Fibroblast of lung (primary cell): ENCODE measurements at regions not wholly inside any gene's neighbourhood (a gene's known extent, or its start where the extent isn't known, plus 50 kb on each side); places are given as distances from the start of the nearest gene placed in this dataset.

Experiments
- DNase-seq, 2 donors: peaks; one replicate each; pipeline versions ENCODE4 v3.0.0 to v3.0.0-alpha.2; 2010; ENCODE audit warnings: low read depth in 2 of 2
- H2AFZ ChIP-seq: 2 replicates; pipeline ENCODE4 v1.5.1; 2012; ENCODE audit warnings: low read length, control low read depth, inconsistent platforms
- H3K27ac ChIP-seq: 2 replicates; pipeline ENCODE4 v1.5.1; 2011; ENCODE audit warnings: low read length, control low read depth; ENCODE audit not compliant: insufficient read depth
- H3K27me3 ChIP-seq: 2 replicates; pipeline ENCODE4 v1.5.1; 2011; ENCODE audit warnings: mild to moderate bottlenecking, low read length; ENCODE audit not compliant: control insufficient read depth, insufficient read depth
- H3K36me3 ChIP-seq: 2 replicates; pipeline ENCODE4 v1.5.1; 2011; ENCODE audit warnings: low read length; ENCODE audit not compliant: control insufficient read depth, insufficient read depth
- H3K4me1 ChIP-seq: 2 replicates; pipeline ENCODE4 v1.5.1; 2011; ENCODE audit warnings: low read length; ENCODE audit not compliant: control insufficient read depth, insufficient read depth; ENCODE audit errors: extremely low read depth
- H3K4me2 ChIP-seq: 2 replicates; pipeline ENCODE4 v1.5.1; 2011; ENCODE audit warnings: low read length, control low read depth; ENCODE audit not compliant: insufficient read depth; ENCODE audit errors: extremely low read depth
- H3K4me3 ChIP-seq, 4 experiments: fragments of 200-600 bp in 1 of 4; sonication (generic) in 1 of 4; replicated peaks in 1 of 4; 2 replicates each; pipeline ENCODE4 v1.5.1; 2011 to 2016; ENCODE audit warnings: low read length in 4 of 4, low read depth in 3 of 4, mild to moderate bottlenecking in 3 of 4, control low read depth in 2 of 4, inconsistent platforms in 1 of 4, mixed read lengths in 1 of 4; ENCODE audit not compliant: insufficient read depth in 1 of 4; ENCODE audit errors: control extremely low read depth in 1 of 4
- H3K79me2 ChIP-seq: 2 replicates; pipeline ENCODE4 v1.5.1; 2012; ENCODE audit warnings: mild to moderate bottlenecking, low read length, inconsistent platforms; ENCODE audit not compliant: control insufficient read depth, insufficient read depth
- H3K9ac ChIP-seq: 2 replicates; pipeline ENCODE4 v1.5.1; 2011; ENCODE audit warnings: mild to moderate bottlenecking, low read length, control low read depth; ENCODE audit not compliant: insufficient read depth
- H3K9me3 ChIP-seq: 2 replicates; pipeline ENCODE4 v1.5.1; 2012; ENCODE audit warnings: low read depth, low read length; ENCODE audit not compliant: control insufficient read depth, insufficient read depth
- H4K20me1 ChIP-seq: 2 replicates; pipeline ENCODE4 v1.5.1; 2011; ENCODE audit warnings: low read length; ENCODE audit not compliant: control insufficient read depth, insufficient read depth; ENCODE audit errors: extremely low read depth
- EZH2 ChIP-seq: IDR thresholded peaks from 2 replicates; pipeline ENCODE4 v1.5.1; 2012; ENCODE audit warnings: low read length, control low read depth, mild to moderate bottlenecking; ENCODE audit errors: missing control alignments
- TF ChIP-seq, protein P1 (sequence below), 2 donors: IDR thresholded peaks in 1 of 2; conservative IDR thresholded peaks in 1 of 2; 1 replicate in 1 of 2; 2 replicates in 1 of 2; pipeline ENCODE4 v1.5.1; 2011 to 2012; ENCODE audit warnings: low read length in 2 of 2, control low read depth in 1 of 2, inconsistent platforms in 1 of 2, low read depth in 1 of 2, mild to moderate bottlenecking in 1 of 2

DNA sequence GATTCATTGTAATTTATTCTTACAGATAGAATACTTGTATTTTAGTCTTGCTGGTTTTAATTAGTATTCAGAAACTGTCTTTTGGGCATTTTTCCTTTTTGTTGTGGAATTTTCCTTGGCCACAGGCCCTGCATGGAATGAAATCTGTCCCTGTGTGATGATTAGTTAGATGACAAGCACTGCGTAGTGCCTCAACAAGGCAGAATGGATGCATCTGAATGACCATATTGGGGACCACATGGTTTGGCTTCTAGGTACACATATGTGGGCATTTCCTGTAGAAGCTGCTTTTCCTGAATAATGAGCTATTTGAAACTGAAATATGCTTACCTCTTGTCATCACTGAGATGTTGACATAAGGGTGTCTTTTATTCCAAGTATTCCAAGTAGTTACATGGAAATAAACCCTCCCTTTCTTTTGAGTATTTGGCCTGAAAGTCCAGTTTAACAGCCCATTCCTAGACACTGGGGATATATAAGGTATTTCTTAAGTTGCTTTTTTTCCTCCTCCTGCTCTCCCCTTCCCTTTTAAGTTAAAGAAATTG, 147.3 kb downstream of the YTHDC2 start:
- H3K27ac ChIP-seq, result no peak overlapping the region
- no peak for DNase-seq
- no peaks in the 10 kb centered on the region for H4K20me1 ChIP-seq
- no peaks in the 10 kb centered on the region for H3K9me3 ChIP-seq
- no peaks in the 10 kb centered on the region for H3K36me3 ChIP-seq
- no peak for TF ChIP-seq EZH2
- TF ChIP-seq, protein P1, sequence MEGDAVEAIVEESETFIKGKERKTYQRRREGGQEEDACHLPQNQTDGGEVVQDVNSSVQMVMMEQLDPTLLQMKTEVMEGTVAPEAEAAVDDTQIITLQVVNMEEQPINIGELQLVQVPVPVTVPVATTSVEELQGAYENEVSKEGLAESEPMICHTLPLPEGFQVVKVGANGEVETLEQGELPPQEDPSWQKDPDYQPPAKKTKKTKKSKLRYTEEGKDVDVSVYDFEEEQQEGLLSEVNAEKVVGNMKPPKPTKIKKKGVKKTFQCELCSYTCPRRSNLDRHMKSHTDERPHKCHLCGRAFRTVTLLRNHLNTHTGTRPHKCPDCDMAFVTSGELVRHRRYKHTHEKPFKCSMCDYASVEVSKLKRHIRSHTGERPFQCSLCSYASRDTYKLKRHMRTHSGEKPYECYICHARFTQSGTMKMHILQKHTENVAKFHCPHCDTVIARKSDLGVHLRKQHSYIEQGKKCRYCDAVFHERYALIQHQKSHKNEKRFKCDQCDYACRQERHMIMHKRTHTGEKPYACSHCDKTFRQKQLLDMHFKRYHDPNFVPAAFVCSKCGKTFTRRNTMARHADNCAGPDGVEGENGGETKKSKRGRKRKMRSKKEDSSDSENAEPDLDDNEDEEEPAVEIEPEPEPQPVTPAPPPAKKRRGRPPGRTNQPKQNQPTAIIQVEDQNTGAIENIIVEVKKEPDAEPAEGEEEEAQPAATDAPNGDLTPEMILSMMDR (conservative IDR thresholded peaks at IDR 0.05 in 1 of 2, IDR thresholded peaks at IDR 0.05 in 1 of 2; ENCODE audit: low read depth in 1 of 2, low read length in 2 of 2), result no peak
- H3K4me2 ChIP-seq, result no peak overlapping the region
- no peaks in the 10 kb centered on the region for H3K27me3 ChIP-seq
- H2AFZ ChIP-seq, result no peak overlapping the region
- no peaks in the 10 kb centered on the region for H3K79me2 ChIP-seq
- no peaks in the 10 kb centered on the region for H3K4me1 ChIP-seq
- H3K9ac ChIP-seq, result no peak overlapping the region
- H3K4me3 ChIP-seq, result no peak overlapping the region

DNA sequence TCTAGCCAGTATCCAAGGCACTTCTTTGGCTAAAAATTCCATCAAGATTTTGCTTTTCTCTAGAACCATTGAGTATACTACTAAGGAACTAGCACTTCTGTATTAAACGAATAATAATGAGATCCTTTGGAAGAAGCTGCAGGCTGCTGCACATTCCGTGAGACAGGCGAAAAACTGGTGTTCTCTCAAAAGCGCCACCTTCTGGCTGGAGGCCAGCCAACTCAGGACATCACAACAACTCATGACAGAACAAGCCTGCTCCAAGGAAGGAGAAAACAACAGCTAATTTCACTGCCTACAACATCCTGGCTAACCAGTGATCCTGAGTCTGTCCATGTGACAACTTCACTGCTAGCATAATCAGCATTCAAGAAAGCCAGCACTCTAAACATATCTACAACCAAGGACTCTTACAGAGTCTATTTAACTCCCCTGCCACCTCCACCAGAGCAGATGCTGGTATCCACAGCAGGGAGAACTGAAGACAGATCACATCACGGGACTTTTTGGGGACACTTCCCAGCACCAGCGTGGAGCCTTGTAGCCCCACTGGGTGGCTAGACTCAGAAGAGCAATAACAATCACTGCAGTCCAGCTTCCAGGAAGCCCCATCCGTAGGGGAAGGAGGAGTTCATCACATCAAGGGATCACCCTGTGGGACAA, 150.5 kb downstream of the YTHDC2 start:
- H3K27ac ChIP-seq, result no peak overlapping the region
- DNase-seq, result peak; percentile 10 to 11
- H3K4me2 ChIP-seq, result no peak overlapping the region
- H3K9ac ChIP-seq, result no peak overlapping the region
- no peak overlapping the region for H3K4me3 ChIP-seq
- no peaks in the 10 kb centered on the region for H3K27me3 ChIP-seq
- no peak overlapping the region for H2AFZ ChIP-seq
- no peaks in the 10 kb centered on the region for H3K79me2 ChIP-seq
- H3K36me3 ChIP-seq, result no peaks in the 10 kb centered on the region
- no peaks in the 10 kb centered on the region for H4K20me1 ChIP-seq
- no peaks in the 10 kb centered on the region for H3K4me1 ChIP-seq
- TF ChIP-seq EZH2, result no peak
- TF ChIP-seq, protein P1 (conservative IDR thresholded peaks at IDR 0.05 in 1 of 2, IDR thresholded peaks at IDR 0.05 in 1 of 2; ENCODE audit: low read depth in 1 of 2, low read length in 2 of 2), result peak in 1 of 2 donors; percentile 12
- no peaks in the 10 kb centered on the region for H3K9me3 ChIP-seq

DNA sequence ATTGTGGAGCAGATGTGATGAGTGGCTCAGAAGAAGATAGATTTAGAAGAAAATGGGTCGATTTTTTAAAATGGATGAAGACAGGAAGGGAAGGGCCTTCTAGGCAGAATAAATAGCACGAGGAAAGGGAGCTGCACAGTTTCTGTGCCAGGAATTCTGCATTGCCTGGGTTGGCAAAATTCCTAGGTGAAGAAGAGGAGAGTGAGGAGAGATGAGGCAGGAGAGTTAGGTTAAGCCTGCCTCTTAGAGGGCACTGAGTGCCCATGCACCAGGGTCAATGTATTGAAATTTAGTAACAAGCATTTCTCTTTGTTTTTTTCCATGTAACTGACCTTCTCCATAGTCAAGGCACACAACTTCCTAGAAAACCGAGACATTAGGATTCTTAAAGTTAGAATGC, 159.5 kb downstream of the YTHDC2 start:
- Histone ChIP-seq H3K79me2 (no peaks in the 10 kb centered on the region), H2AFZ (no peak overlapping the region), H3K4me3 (no peak overlapping the region), H3K27ac (no peak overlapping the region), H3K4me1 (no peaks in the 10 kb centered on the region), H3K9me3 (no peaks in the 10 kb centered on the region), H3K9ac (no peak overlapping the region), H3K4me2 (no peak overlapping the region), H3K36me3 (no peaks in the 10 kb centered on the region), H4K20me1 (no peaks in the 10 kb centered on the region), H3K27me3 (no peaks in the 10 kb centered on the region)
- DNase-seq, result no peak
- TF ChIP-seq, protein P1 (conservative IDR thresholded peaks at IDR 0.05 in 1 of 2, IDR thresholded peaks at IDR 0.05 in 1 of 2; ENCODE audit: low read depth in 1 of 2, low read length in 2 of 2), result no peak
- TF ChIP-seq EZH2, result no peak
